H1 (cell line): ENCODE measurements at regions not wholly inside any gene's neighbourhood (a gene's known extent, or its start where the extent isn't known, plus 50 kb on each side); places are given as distances from the start of the nearest gene placed in this dataset.

Source experiments
- CTCF ChIA-PET: fragments of 300-600 bp; sonication (Branson Sonifier 250); formaldehyde crosslinking; loops from one replicate; lab custom pipeline; 2021; ENCODE audit not compliant: partially characterized antibody; lab: Charles Lee
- POLR2A ChIA-PET: fragments of 300-600 bp; sonication (Branson Sonifier 250); formaldehyde crosslinking; loops from one replicate; lab custom pipeline; 2021; ENCODE audit warnings: inconsistent platforms; ENCODE audit not compliant: partially characterized antibody; lab: Charles Lee
- DNase-seq, 2 experiments: peaks; one replicate each; pipeline versions ENCODE4 v3.0.0 to v3.0.0-alpha.2; 2010 to 2022; ENCODE audit warnings: low spot score in 2 of 2, low read depth in 1 of 2, mixed read lengths in 1 of 2
- FAIRE-seq: peaks from 2 replicates; lab custom pipeline; 2011; peaks lifted over from hg19 to GRCh38; lab: Jason Lieb, UNC
- H2AFZ ChIP-seq: 2 replicates; pipeline ENCODE4 v1.8.1; 2012; ENCODE audit warnings: low read length, inconsistent platforms
- H2AK5ac ChIP-seq: 2 replicates; pipeline ENCODE4 v1.6.1; 2013; ENCODE audit warnings: low read depth, low read length
- H2BK120ac ChIP-seq: replicated peaks from 2 replicates; pipeline ENCODE3; 2013; ENCODE audit warnings: low read depth, low read length, inconsistent platforms
- H2BK12ac ChIP-seq: 2 replicates; pipeline ENCODE4 v1.6.1; 2013; ENCODE audit warnings: low read depth, low read length
- H2BK15ac ChIP-seq: 2 replicates; pipeline ENCODE4 v1.6.1; 2013; ENCODE audit warnings: low read length
- H2BK20ac ChIP-seq: 2 replicates; pipeline ENCODE4 v1.6.1; 2013; ENCODE audit warnings: low read length
- H2BK5ac ChIP-seq: 2 replicates; pipeline ENCODE4 v1.6.1; 2013; ENCODE audit warnings: low read depth, low read length
- H3K14ac ChIP-seq: 2 replicates; pipeline ENCODE4 v1.6.1; 2013; ENCODE audit warnings: inconsistent platforms; ENCODE audit not compliant: insufficient read length
- H3K18ac ChIP-seq: 2 replicates; pipeline ENCODE4 v1.6.1; 2013; ENCODE audit warnings: low read length; ENCODE audit errors: extremely low read depth
- H3K23ac ChIP-seq: 2 replicates; pipeline ENCODE4 v1.6.1; 2013; ENCODE audit warnings: inconsistent platforms; ENCODE audit not compliant: insufficient read length
- H3K23me2 ChIP-seq: 2 replicates; pipeline ENCODE4 v1.6.1; 2013; ENCODE audit warnings: low read depth, low read length
- H3K27ac ChIP-seq: 2 replicates; pipeline ENCODE4 v1.6.1; 2011; ENCODE audit warnings: low read depth, low read length, inconsistent platforms
- H3K27me3 ChIP-seq, 4 experiments: replicated peaks in 1 of 4; 1 replicate in 1 of 4; 2 replicates in 3 of 4; pipeline versions ENCODE4 v1.6.1 to v1.8.1; 2011 to 2013; ENCODE audit warnings: low read length in 3 of 4, mild to moderate bottlenecking in 3 of 4, inconsistent platforms in 2 of 4, mixed read lengths in 2 of 4, moderate library complexity in 1 of 4; ENCODE audit not compliant: control insufficient read depth in 3 of 4, insufficient read depth in 3 of 4; ENCODE audit errors: extremely low read depth in 1 of 4
- H3K36me3 ChIP-seq, 4 experiments: 2 replicates each; pipeline versions ENCODE4 v1.6.1 to v1.8.1; 2011 to 2013; ENCODE audit warnings: mild to moderate bottlenecking in 4 of 4, low read length in 3 of 4, moderate library complexity in 2 of 4, control low read depth in 1 of 4, inconsistent platforms in 1 of 4; ENCODE audit not compliant: insufficient read depth in 4 of 4, control insufficient read depth in 2 of 4
- H3K4ac ChIP-seq: replicated peaks from 2 replicates; pipeline ENCODE3; 2013; ENCODE audit warnings: low read length, low read depth, mixed read lengths, inconsistent platforms; ENCODE audit not compliant: insufficient read length
- H3K4me1 ChIP-seq, 4 experiments: replicated peaks in 1 of 4; 1 replicate in 1 of 4; 2 replicates in 3 of 4; pipeline versions ENCODE4 v1.6.1 to v1.8.1; 2011 to 2013; ENCODE audit warnings: low read length in 3 of 4, inconsistent platforms in 2 of 4, mixed read lengths in 1 of 4; ENCODE audit not compliant: insufficient read depth in 4 of 4, control insufficient read depth in 3 of 4
- H3K4me2 ChIP-seq, 2 experiments: 2 replicates each; pipeline versions ENCODE4 v1.6.1 to v1.8.1; 2011 to 2013; ENCODE audit warnings: low read depth in 2 of 2, low read length in 2 of 2, control low read depth in 1 of 2, inconsistent platforms in 1 of 2, mild to moderate bottlenecking in 1 of 2; ENCODE audit not compliant: insufficient read depth in 1 of 2
- H3K4me3 ChIP-seq, 4 experiments: fragments of 200-600, 300-600 bp in 1 of 4; sonication (generic), shearing (Covaris generic), sonication (Bioruptor Twin) in 1 of 4; 2 replicates each; pipeline versions ENCODE4 v1.5.1 to v1.8.1; 2011 to 2016; ENCODE audit warnings: low read length in 4 of 4, low read depth in 3 of 4, control low read depth in 2 of 4, inconsistent platforms in 2 of 4, mild to moderate bottlenecking in 2 of 4, mixed read lengths in 1 of 4, moderate library complexity in 1 of 4; ENCODE audit not compliant: insufficient read depth in 2 of 4; ENCODE audit errors: extremely low read depth in 1 of 4
- H3K56ac ChIP-seq: replicated peaks from 2 replicates; pipeline ENCODE3; 2013; ENCODE audit warnings: low read depth, mild to moderate bottlenecking, mixed read lengths, low read length, inconsistent platforms; ENCODE audit not compliant: insufficient read length
- H3K79me1 ChIP-seq: 2 replicates; pipeline ENCODE4 v1.6.1; 2013; ENCODE audit warnings: low read depth, low read length, control low read depth
- H3K79me2 ChIP-seq, 2 experiments: 2 replicates each; pipeline versions ENCODE4 v1.6.1 to v1.8.1; 2012 to 2013; ENCODE audit warnings: low read length in 2 of 2, mild to moderate bottlenecking in 2 of 2, inconsistent platforms in 1 of 2; ENCODE audit not compliant: insufficient read depth in 2 of 2, control insufficient read depth in 1 of 2
- H3K9ac ChIP-seq, 4 experiments: replicated peaks in 1 of 4; 1 replicate in 1 of 4; 2 replicates in 3 of 4; pipeline versions ENCODE4 v1.6.1 to v1.8.1; 2011 to 2013; ENCODE audit warnings: low read depth in 3 of 4, low read length in 3 of 4, control low read depth in 2 of 4, mild to moderate bottlenecking in 2 of 4, moderate library complexity in 2 of 4, inconsistent platforms in 1 of 4; ENCODE audit errors: extremely low read depth in 1 of 4
- H3K9me3 ChIP-seq, 2 experiments: 2 replicates each; pipeline versions ENCODE4 v1.6.1 to v1.8.1; 2012 to 2013; ENCODE audit warnings: mild to moderate bottlenecking in 2 of 2, moderate library complexity in 2 of 2, control low read depth in 1 of 2, inconsistent platforms in 1 of 2, low read depth in 1 of 2, low read length in 1 of 2, mixed read lengths in 1 of 2; ENCODE audit not compliant: insufficient read depth in 2 of 2
- H4K20me1 ChIP-seq, 2 experiments: replicated peaks in 1 of 2; 2 replicates each; pipeline versions ENCODE3 to v1.8.1; 2011 to 2013; ENCODE audit warnings: inconsistent platforms in 2 of 2, low read length in 2 of 2, mild to moderate bottlenecking in 1 of 2; ENCODE audit not compliant: insufficient read depth in 2 of 2, control insufficient read depth in 1 of 2
- H4K5ac ChIP-seq: 2 replicates; pipeline ENCODE4 v1.6.1; 2013; ENCODE audit warnings: low read length, low read depth, mixed read lengths, inconsistent platforms; ENCODE audit not compliant: insufficient read length
- H4K8ac ChIP-seq: 2 replicates; pipeline ENCODE4 v1.8.0; 2013; ENCODE audit warnings: mild to moderate bottlenecking, moderate library complexity, low read length, inconsistent platforms; ENCODE audit not compliant: insufficient read depth; ENCODE audit errors: extremely low read depth
- H4K91ac ChIP-seq: replicated peaks from 2 replicates; pipeline ENCODE3; 2013; ENCODE audit warnings: low read length, mixed read lengths, inconsistent platforms; ENCODE audit not compliant: insufficient read length
- CBX5 ChIP-seq: fragments of 300-800, 300-1000 bp; sonication (generic); IDR thresholded peaks from 2 replicates; pipeline ENCODE4 v1.7.1; 2016; ENCODE audit warnings: antibody characterized with exemption, low read length, low read depth
- KDM5A ChIP-seq: fragments of 200-600 bp; IDR thresholded peaks from 2 replicates; pipeline ENCODE4 v1.7.1; 2012; ENCODE audit warnings: mild to moderate bottlenecking, low read length, inconsistent platforms, mixed read lengths
- RAD21 ChIP-seq, 2 experiments: IDR thresholded peaks in 1 of 2; conservative IDR thresholded peaks in 1 of 2; 2 replicates each; pipeline ENCODE4 v1.6.1; 2011; ENCODE audit warnings: low read depth in 2 of 2, low read length in 2 of 2, improper control_type of control experiment in 1 of 2, inconsistent platforms in 1 of 2, mild to moderate bottlenecking in 1 of 2, moderate library complexity in 1 of 2
- SAP30 ChIP-seq: fragments of 300-600 bp; sonication (generic); IDR thresholded peaks from 2 replicates; pipeline ENCODE4 v1.7.1; 2012; ENCODE audit warnings: low read length, moderate library complexity, mild to moderate bottlenecking, inconsistent platforms; ENCODE audit not compliant: insufficient read depth, insufficient replicate concordance
- SUZ12 ChIP-seq: fragments of 200-600 bp; sonication (generic); IDR thresholded peaks from 2 replicates; pipeline ENCODE4 v1.6.1; 2012; ENCODE audit warnings: mild to moderate bottlenecking, inconsistent platforms, low read length, moderate library complexity, mixed read lengths
- YY1 ChIP-seq: IDR thresholded peaks from 2 replicates; pipeline ENCODE4 v1.6.1; 2011; ENCODE audit warnings: low read depth, mild to moderate bottlenecking, low read length
- WGBS, 2 experiments: shearing (Covaris generic) in 1 of 2; methylation state at CpG; one replicate each; pipeline versions ENCODE4 v1.1.6 to v1.1.7; 2013 to 2015; ENCODE audit warnings: low lambda C conversion rate in 2 of 2, mixed read lengths in 2 of 2, inconsistent platforms in 1 of 2, low coverage in 1 of 2, missing lambda C conversion rate in 1 of 2; ENCODE audit not compliant: insufficient replicate concordance in 2 of 2, insufficient coverage in 1 of 2, insufficient read length in 1 of 2; ENCODE audit errors: extremely low coverage in 1 of 2, missing lambda C conversion rate in 1 of 2; 5-methylcytosine and 5-hydroxymethylcytosine counted together
- TF ChIP-seq, protein P1 (sequence below), 3 experiments: IDR thresholded peaks; 1 replicate in 2 of 3; 2 replicates in 1 of 3; pipeline versions ENCODE4 v1.5.1 to v1.6.1; 2011; ENCODE audit warnings: low read length in 3 of 3, mild to moderate bottlenecking in 3 of 3, inconsistent platforms in 2 of 3, low read depth in 1 of 3, moderate library complexity in 1 of 3; ENCODE audit not compliant: insufficient read depth in 1 of 3; ENCODE audit errors: control extremely low read depth in 1 of 3

DNA sequence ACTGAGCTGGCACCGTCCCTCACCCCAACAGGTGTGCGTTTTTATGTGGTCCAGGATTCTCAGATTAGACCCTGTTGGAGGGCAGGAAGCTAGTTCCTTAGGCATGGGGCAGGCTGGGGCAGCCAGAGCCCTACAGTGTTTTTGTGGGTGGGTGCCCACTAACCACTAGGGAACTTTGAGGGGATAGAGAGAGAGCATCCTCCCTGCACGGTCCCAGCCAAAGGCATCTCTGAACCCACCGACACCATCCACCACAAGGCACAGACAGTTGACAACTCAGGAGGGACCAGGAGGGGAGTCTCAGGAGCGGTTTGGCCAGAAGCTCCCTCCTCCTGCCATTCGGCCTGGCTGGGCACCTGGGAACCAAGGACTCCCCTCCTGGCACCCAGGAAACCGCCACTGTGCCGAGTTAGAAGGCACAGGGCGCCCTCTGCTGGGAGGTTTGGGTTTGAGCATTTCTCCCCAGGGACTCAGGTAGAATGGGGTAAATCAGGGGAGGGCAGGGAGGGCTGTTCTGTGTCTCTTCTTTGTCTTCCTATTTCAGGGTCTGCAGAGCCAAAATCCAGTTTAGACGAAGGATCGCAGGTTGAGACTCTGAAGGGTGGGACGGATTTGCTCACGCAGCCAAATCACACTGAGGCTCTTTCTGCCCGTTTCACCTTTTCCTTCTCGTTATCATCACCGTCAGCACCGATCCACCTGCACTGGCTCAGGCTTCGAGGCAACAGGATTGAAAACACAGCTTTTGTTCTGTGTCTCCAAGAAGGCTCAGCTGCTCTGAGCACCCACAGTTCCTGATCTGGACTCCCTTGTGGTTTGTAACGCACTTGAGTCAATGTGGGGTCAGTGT lies 84.8 kb upstream of the COL13A1 start:
- Histone ChIP-seq H2BK120ac (no peak overlapping the region), H3K18ac (peak overlapping the region; percentile 5), H3K27ac (no peak overlapping the region), H3K9me3 (peaks cover 0 to 6% of the 10 kb centered on the region in 2 experiments; a peak in 1 of 4 replicates), H4K20me1 (no peaks in the 10 kb centered on the region), H3K27me3 (no peaks in the 10 kb centered on the region), H4K5ac (no peak overlapping the region), H4K91ac (no peak overlapping the region), H3K23me2 (no peaks in the 10 kb centered on the region), H3K79me1 (no peaks in the 10 kb centered on the region), H2AFZ (peak overlapping the region; percentile 46; the same call in 1 of the 2 replicates), H3K4me1 (peaks cover 0 to 2% (median under 1%) of the 10 kb centered on the region in 4 experiments; a peak in 3 of 7 replicates), H2BK15ac (0 out of 2 replicates have a peak overlapping the region, but pooled peaks have one; percentile 4), H3K9ac (no peak overlapping the region), H4K8ac (no peak overlapping the region; the same call in 1 of the 2 replicates), H3K4ac (no peak overlapping the region), H3K4me2 (no peak overlapping the region), H3K14ac (no peak overlapping the region), H3K79me2 (no peaks in the 10 kb centered on the region), H2BK20ac (no peak overlapping the region), H2BK12ac (no peak overlapping the region), H3K23ac (no peak overlapping the region), H2AK5ac (no peak overlapping the region), H2BK5ac (0 out of 2 replicates have a peak overlapping the region, but pooled peaks have one; percentile 2), H3K4me3 (no peak overlapping the region), H3K36me3 (no peaks in the 10 kb centered on the region), H3K56ac (no peak overlapping the region)
- FAIRE-seq (peak; percentile 84), DNase-seq (peak; percentile 46 to 93)
- no peak for TF ChIP-seq SAP30
- peak; percentile 65 for TF ChIP-seq YY1
- TF ChIP-seq RAD21 (IDR thresholded peaks at IDR 0.05 in 1 of 2, conservative IDR thresholded peaks at IDR 0.05 in 1 of 2; ENCODE audit: low read depth in 2 of 2, low read length in 2 of 2): peak; percentile 96 to 99
- no peak for TF ChIP-seq KDM5A
- no peak for TF ChIP-seq CBX5
- TF ChIP-seq SUZ12: no peak
- TF ChIP-seq, protein P1, sequence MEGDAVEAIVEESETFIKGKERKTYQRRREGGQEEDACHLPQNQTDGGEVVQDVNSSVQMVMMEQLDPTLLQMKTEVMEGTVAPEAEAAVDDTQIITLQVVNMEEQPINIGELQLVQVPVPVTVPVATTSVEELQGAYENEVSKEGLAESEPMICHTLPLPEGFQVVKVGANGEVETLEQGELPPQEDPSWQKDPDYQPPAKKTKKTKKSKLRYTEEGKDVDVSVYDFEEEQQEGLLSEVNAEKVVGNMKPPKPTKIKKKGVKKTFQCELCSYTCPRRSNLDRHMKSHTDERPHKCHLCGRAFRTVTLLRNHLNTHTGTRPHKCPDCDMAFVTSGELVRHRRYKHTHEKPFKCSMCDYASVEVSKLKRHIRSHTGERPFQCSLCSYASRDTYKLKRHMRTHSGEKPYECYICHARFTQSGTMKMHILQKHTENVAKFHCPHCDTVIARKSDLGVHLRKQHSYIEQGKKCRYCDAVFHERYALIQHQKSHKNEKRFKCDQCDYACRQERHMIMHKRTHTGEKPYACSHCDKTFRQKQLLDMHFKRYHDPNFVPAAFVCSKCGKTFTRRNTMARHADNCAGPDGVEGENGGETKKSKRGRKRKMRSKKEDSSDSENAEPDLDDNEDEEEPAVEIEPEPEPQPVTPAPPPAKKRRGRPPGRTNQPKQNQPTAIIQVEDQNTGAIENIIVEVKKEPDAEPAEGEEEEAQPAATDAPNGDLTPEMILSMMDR (IDR thresholded peaks at IDR 0.05; ENCODE audit: control extremely low read depth in 1 of 3, insufficient read depth in 1 of 3, low read depth in 1 of 3, low read length in 3 of 3): peak; percentile 81 to 98 (median 89)
- CTCF ChIA-PET: interaction anchor here (0.6 to 35.5 kb wide), 42 partner anchors 9 to 658 kb away, joined by 3 to 992 read pairs (median 4); no protein-coding TSS in a partner anchor
- POLR2A ChIA-PET: no interaction called here
- whole genome bisulfite sequencing, 2 experiments: 54% methylated on average over 19 of the region's 19 CpGs; no CpG with 5 or more reads in 1 of the 2 experiments
